Spleen (tissue), 11 donors: ENCODE measurements at regions not wholly inside any gene's neighbourhood (a gene's known extent, or its start where the extent isn't known, plus 50 kb on each side); places are given as distances from the start of the nearest gene placed in this dataset.
"Not testable (repeated sequence)": the region's sequence is repeated elsewhere in the genome, so short reads cannot be mapped to it uniquely, and the experiment has no call there.

Experiments
- DNase-seq: peaks from one replicate; pipeline ENCODE4 v3.0.0-alpha.2; 2020
- H3K27ac ChIP-seq, 8 donors: fragments of 200-600 bp; sonication (generic) in 7 of 8; 1 replicate in 4 of 8; 2 replicates in 4 of 8; pipeline versions ENCODE4 v1.5.0 to v1.8.0; 2016 to 2021; ENCODE audit warnings: inconsistent platforms in 4 of 8, mild to moderate bottlenecking in 4 of 8, moderate library complexity in 1 of 8
- H3K27me3 ChIP-seq, 7 donors: fragments of 200-600 bp; sonication (generic) in 6 of 7; replicated peaks in 1 of 7; 1 replicate in 4 of 7; 2 replicates in 3 of 7; pipeline versions ENCODE4 v1.5.0 to v1.8.0; 2016 to 2021; ENCODE audit warnings: inconsistent platforms in 3 of 7, mild to moderate bottlenecking in 1 of 7
- H3K36me3 ChIP-seq, 6 donors: fragments of 200-600 bp; sonication (generic) in 5 of 6; 1 replicate in 4 of 6; 2 replicates in 2 of 6; pipeline versions ENCODE4 v1.5.0 to v1.8.0; 2016 to 2021; ENCODE audit warnings: inconsistent platforms in 2 of 6
- H3K4me1 ChIP-seq, 6 donors: fragments of 200-600 bp; sonication (generic) in 5 of 6; 1 replicate in 3 of 6; 2 replicates in 3 of 6; pipeline versions ENCODE4 v1.5.0 to v1.8.0; 2016 to 2021; ENCODE audit warnings: inconsistent platforms in 3 of 6
- H3K4me3 ChIP-seq, 8 donors: fragments of 200-600 bp; sonication (generic) in 7 of 8; 1 replicate in 4 of 8; 2 replicates in 4 of 8; pipeline versions ENCODE4 v1.5.0 to v1.8.0; 2016 to 2021; ENCODE audit warnings: inconsistent platforms in 4 of 8, mild to moderate bottlenecking in 4 of 8, moderate library complexity in 2 of 8
- H3K9me3 ChIP-seq, 8 donors: fragments of 200-600 bp; sonication (generic) in 7 of 8; 1 replicate in 4 of 8; 2 replicates in 4 of 8; pipeline versions ENCODE4 v1.5.0 to v1.8.0; 2016 to 2021; ENCODE audit warnings: inconsistent platforms in 4 of 8
- CTCF ChIP-seq, 11 experiments: fragments of 200-600 bp in 7 of 11; fragments of 450-650 bp in 4 of 11; sonication (generic) in 4 of 11; IDR thresholded peaks in 8 of 11; conservative IDR thresholded peaks in 3 of 11; 1 replicate in 7 of 11; 2 replicates in 4 of 11; pipeline versions ENCODE4 v1.4.0 to v1.8.0; 2016 to 2021; ENCODE audit warnings: antibody characterized with exemption in 11 of 11, inconsistent platforms in 4 of 11, mild to moderate bottlenecking in 1 of 11
- POLR2A ChIP-seq, 3 donors: fragments of 450-650 bp; IDR thresholded peaks; one replicate each; pipeline ENCODE4 v1.5.1; 2017; ENCODE audit warnings: antibody characterized with exemption in 3 of 3, mild to moderate bottlenecking in 1 of 3
- POLR2AphosphoS5 ChIP-seq, 3 donors: sonication (generic); formaldehyde crosslinking; IDR thresholded peaks; one replicate each; pipeline ENCODE4 v1.5.1; 2017; ENCODE audit warnings: antibody characterized with exemption in 3 of 3
- WGBS, 5 donors: extraction: QIAGEN DNeasy Blood & Tissue Kit in 3 of 5; methylation state at CpG; one replicate each; pipeline versions ENCODE4 v1.1.5 to v1.1.7; 2013 to 2018; 5-methylcytosine and 5-hydroxymethylcytosine counted together
- intact Hi-C: fragments of 100-400 bp; cut with DNase I; formaldehyde crosslinking; loops from one replicate; pipeline ENCODE4 v1.15.0; 2023; ENCODE audit warnings: low total_unique reads
- donor health status: healthy with polysubstance abuse.
- donor health status: DM: no; HTN: no; CAD: no; lungs with moderate emphysema.
- donor health status: DM: no; HTN: no; CAD: no.
- donor health status: Bipolar disorder and iron deficiency.
- donor health status: healthy.
- donor health status: DM: no; HTN: no; CAD: no.
- donor health status: DM: yes; HTN: yes; CAD: no.

DNA sequence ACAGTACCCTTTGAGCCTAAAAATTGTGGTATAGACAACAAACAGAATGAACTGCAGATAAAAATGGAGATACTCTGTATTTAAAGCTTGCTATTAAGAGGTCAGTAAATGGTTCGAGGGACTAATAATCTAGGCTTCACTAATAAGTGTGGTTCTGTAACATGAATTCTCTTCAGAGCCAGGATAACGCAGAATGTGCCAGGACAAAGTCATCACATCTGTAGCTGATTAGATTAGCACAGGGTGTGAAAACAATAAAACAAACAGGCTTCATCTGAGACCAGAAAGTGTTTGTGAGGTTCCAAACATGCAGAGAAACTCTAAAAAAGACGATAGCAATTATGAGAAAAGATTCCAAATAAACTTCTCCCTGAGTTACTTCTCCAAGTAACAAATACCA is 89.1 kb upstream of the LUZP2 start:
- TF ChIP-seq CTCF (IDR thresholded peaks at IDR 0.05 in 8 of 11, conservative IDR thresholded peaks at IDR 0.05 in 3 of 11) = no peak
- no peak for TF ChIP-seq POLR2AphosphoS5 (IDR thresholded peaks at IDR 0.05)
- no peak for TF ChIP-seq POLR2A (IDR thresholded peaks at IDR 0.05)
- no peaks in the 10 kb centered on the region for H3K36me3 ChIP-seq
- intact Hi-C loops = no loop called here
- H3K9me3 ChIP-seq = no peaks in the 10 kb centered on the region
- H3K27ac ChIP-seq = no peak overlapping the region
- no peaks in the 10 kb centered on the region for H3K27me3 ChIP-seq
- DNase-seq = no peak
- WGBS, 5 donors = 65 to 86% (median 73%) methylated on average over 3 of the region's 3 CpGs
- H3K4me1 ChIP-seq = no peaks in the 10 kb centered on the region
- no peak overlapping the region for H3K4me3 ChIP-seq

DNA sequence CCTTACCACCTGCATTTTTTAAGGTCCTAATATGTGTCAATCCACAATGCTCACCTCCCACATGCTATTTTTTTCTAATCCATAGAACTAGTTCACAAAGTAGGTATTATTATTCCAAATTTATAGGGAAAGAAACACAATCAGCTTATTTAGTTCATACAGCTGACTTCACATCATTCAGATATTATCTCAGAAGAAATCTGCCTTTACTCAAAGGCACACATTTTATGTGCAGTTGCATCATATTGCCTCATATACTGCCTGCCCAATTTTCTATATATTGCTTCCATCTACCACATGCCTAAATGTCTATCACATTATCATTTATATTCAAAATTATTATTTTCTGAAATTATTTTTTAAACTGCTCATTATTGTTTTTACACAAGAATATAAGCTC is 88.7 kb upstream of the LUZP2 start:
- DNase-seq = no peak
- H3K27ac ChIP-seq = no peak overlapping the region
- intact Hi-C loops = no loop called here
- no peak overlapping the region for H3K4me3 ChIP-seq
- H3K9me3 ChIP-seq = no peaks in the 10 kb centered on the region
- no peaks in the 10 kb centered on the region for H3K36me3 ChIP-seq
- H3K4me1 ChIP-seq = no peaks in the 10 kb centered on the region
- no peak for TF ChIP-seq POLR2A (IDR thresholded peaks at IDR 0.05)
- H3K27me3 ChIP-seq = no peaks in the 10 kb centered on the region

- Histone ChIP-seq H3K4me1 (no peaks in the 10 kb centered on the region), H3K27me3 (no peaks in the 10 kb centered on the region), H3K9me3 (peaks cover 0 to 18% (median 5%) of the 10 kb centered on the region in 8 donors), H3K36me3 (no peaks in the 10 kb centered on the region), H3K27ac (no peak overlapping the region), H3K4me3 (no peak overlapping the region)
- intact Hi-C loops = no loop called here
- no peak for TF ChIP-seq POLR2A (IDR thresholded peaks at IDR 0.05)
- no peak for TF ChIP-seq POLR2AphosphoS5 (IDR thresholded peaks at IDR 0.05)
- TF ChIP-seq CTCF (IDR thresholded peaks at IDR 0.05 in 8 of 11, conservative IDR thresholded peaks at IDR 0.05 in 3 of 11) = no peak
- DNase-seq = no peak
- WGBS, 5 donors = 59 to 75% (median 68%) methylated on average over 3 of the region's 3 CpGs
Observed at GRCh38 chr11:24411791-24412190, 85.1 kb upstream of the LUZP2 start.

GRCh38 chr11:24412722-24413121 is 84.1 kb upstream of the LUZP2 start:
- Histone ChIP-seq H3K4me1 (no peaks in the 10 kb centered on the region), H3K4me3 (no peak overlapping the region), H3K9me3 (peaks cover 0 to 18% (median 5%) of the 10 kb centered on the region in 8 donors), H3K27ac (no peak overlapping the region), H3K36me3 (no peaks in the 10 kb centered on the region), H3K27me3 (no peaks in the 10 kb centered on the region)
- 64 to 89% (median 67%) methylated on average over 2 of the region's 2 CpGs for WGBS, 5 donors
- DNase-seq = no peak
- TF ChIP-seq POLR2A (IDR thresholded peaks at IDR 0.05) (no peak), CTCF (IDR thresholded peaks at IDR 0.05 in 8 of 11, conservative IDR thresholded peaks at IDR 0.05 in 3 of 11) (no peak), POLR2AphosphoS5 (IDR thresholded peaks at IDR 0.05) (no peak)
- intact Hi-C loops = no loop called here

DNA sequence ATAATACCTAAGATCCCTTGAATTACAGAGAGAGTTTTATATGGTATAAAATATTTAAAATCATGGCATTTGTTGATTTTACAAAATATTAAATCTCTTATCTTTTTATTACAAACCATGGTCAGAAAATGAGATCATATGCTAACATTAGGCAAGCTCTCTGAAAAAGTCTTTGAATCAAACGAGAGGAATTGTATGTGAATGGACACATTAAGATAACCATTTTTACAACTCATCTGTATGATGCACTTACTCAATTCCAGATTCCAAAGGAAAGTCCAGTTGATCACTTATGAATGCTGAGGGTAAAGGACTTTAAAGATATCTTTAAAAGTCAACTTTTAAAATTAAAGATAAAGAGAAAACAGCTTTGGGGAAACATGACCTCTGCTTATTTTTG is 83.5 kb upstream of the LUZP2 start:
- 57 to 75% (median 70%) methylated on average over 1 of the region's 1 CpG for WGBS, 5 donors
- no peaks in the 10 kb centered on the region for H3K27me3 ChIP-seq
- TF ChIP-seq POLR2A (IDR thresholded peaks at IDR 0.05) (no peak), POLR2AphosphoS5 (IDR thresholded peaks at IDR 0.05) (no peak), CTCF (IDR thresholded peaks at IDR 0.05 in 8 of 11, conservative IDR thresholded peaks at IDR 0.05 in 3 of 11) (no peak)

DNA sequence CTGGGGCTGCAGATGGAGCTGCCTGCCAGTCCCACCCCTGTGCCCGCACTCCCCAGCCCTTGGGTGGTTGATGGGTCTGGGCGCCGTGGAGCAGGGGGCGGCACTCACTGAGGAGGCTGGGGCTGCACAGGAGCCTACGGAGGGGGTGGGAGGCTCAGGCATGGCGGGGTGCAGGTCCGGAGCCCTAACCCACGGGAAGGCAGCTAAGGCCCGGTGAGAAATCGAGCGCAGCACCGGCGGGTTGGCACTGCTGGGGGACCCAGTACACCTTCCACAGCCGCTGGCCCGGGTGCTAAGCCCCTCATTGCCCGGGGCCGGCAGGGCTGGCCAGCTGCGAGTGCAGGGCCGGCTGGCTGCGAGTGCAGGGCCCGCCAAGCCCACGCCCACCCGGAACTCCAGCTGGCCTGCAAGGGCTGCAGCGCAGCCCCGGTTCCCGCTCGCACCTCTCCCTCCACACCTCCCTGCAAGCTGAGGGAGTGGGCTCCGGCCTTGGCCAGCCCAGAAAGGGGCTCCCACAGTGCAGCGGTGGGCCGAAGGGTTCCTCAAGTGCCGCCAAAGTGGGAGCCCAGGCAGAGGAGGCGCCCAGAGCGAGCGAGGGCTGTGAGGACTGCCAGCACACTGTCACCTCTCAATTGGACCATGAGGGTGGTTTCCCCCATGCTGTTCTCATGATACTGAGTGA is 80.8 kb upstream of the LUZP2 start:
- H3K36me3 ChIP-seq, H3K27ac ChIP-seq, DNase-seq, H3K27me3 ChIP-seq, H3K4me1 ChIP-seq, H3K4me3 ChIP-seq, intact Hi-C loops: not testable (repeated sequence)
- WGBS, 5 donors = 93 to 99% (median 95%) methylated on average over 11 to 34 of the region's 34 CpGs
- peaks cover 0 to 18% (median 5%) of the 10 kb centered on the region in 8 donors for H3K9me3 ChIP-seq

More for the DNA sequence above, 83.5 kb upstream of the LUZP2 start:
- DNase-seq = no peak
- Histone ChIP-seq H3K4me1 (no peaks in the 10 kb centered on the region), H3K27ac (no peak overlapping the region), H3K4me3 (no peak overlapping the region), H3K9me3 (peaks cover 0 to 18% (median 5%) of the 10 kb centered on the region in 8 donors), H3K36me3 (no peaks in the 10 kb centered on the region)
- intact Hi-C loops = no loop called here
